HG03139 (cell line): ENCODE measurements at regions not wholly inside any gene's neighbourhood (a gene's known extent, or its start where the extent isn't known, plus 50 kb on each side); places are given as distances from the start of the nearest gene placed in this dataset.
"Not testable (repeated sequence)": the region's sequence is repeated elsewhere in the genome, so short reads cannot be mapped to it uniquely, and the experiment has no call there.

ENCODE experiments used
- ATAC-seq: cut with Tn5 transposase; IDR thresholded peaks from one replicate; pipeline ENCODE4 v1.9.1; 2021; ENCODE audit not compliant: unreplicated experiment

GRCh38 chr2:187075671-187076070, 226.7 kb upstream of the ZSWIM2 start:
- no peak for ATAC-seq

GRCh38 chr2:187075199-187075635, 226.2 kb upstream of the ZSWIM2 start:
- ATAC-seq = no peak

GRCh38 chr2:187058198-187058597, 209.2 kb upstream of the ZSWIM2 start:
- ATAC-seq = no peak

- ATAC-seq = no peak
These were observed 208.5 kb upstream of the ZSWIM2 start for GRCh38 chr2:187057466-187057865.

- ATAC-seq = no peak
These were observed 207.7 kb upstream of the ZSWIM2 start for GRCh38 chr2:187056416-187057334.

- ATAC-seq = no peak
These were observed 206.5 kb upstream of the ZSWIM2 start for GRCh38 chr2:187055463-187055862.

- no peak for ATAC-seq
These were observed 205.7 kb upstream of the ZSWIM2 start for GRCh38 chr2:187054501-187055319.

GRCh38 chr2:187051350-187051749, 202.4 kb upstream of the ZSWIM2 start:
- ATAC-seq = peak; percentile 83

GRCh38 chr2:187050409-187050998, 201.5 kb upstream of the ZSWIM2 start:
- ATAC-seq = no peak

GRCh38 chr2:187037310-187037709, 188.3 kb upstream of the ZSWIM2 start:
- ATAC-seq = no peak

GRCh38 chr2:187034434-187034833, 185.5 kb upstream of the ZSWIM2 start:
- ATAC-seq = no peak

- no peak for ATAC-seq
These were observed 175.8 kb upstream of the ZSWIM2 start for GRCh38 chr2:187024739-187025138.

GRCh38 chr2:187023996-187024395, 175.0 kb upstream of the ZSWIM2 start:
- ATAC-seq = not testable (repeated sequence)

GRCh38 chr2:187017438-187017837, 168.5 kb upstream of the ZSWIM2 start:
- ATAC-seq = no peak

GRCh38 chr2:187013058-187013457, 164.1 kb upstream of the ZSWIM2 start:
- no peak for ATAC-seq

- ATAC-seq = no peak
These were observed 162.3 kb upstream of the ZSWIM2 start for GRCh38 chr2:187011206-187011832.

GRCh38 chr2:187009483-187010239, 160.7 kb upstream of the ZSWIM2 start:
- no peak for ATAC-seq

- ATAC-seq = no peak
These were observed 159.1 kb upstream of the ZSWIM2 start for GRCh38 chr2:187008111-187008510.

GRCh38 chr2:187003611-187004010, 154.6 kb upstream of the ZSWIM2 start:
- no peak for ATAC-seq

GRCh38 chr2:187003038-187003554, 154.1 kb upstream of the ZSWIM2 start:
- ATAC-seq = no peak
